ENCODE measurements at regions not wholly inside any gene's neighbourhood (a gene's known extent, or its start where the extent isn't known, plus 50 kb on each side); places are given as distances from the start of the nearest gene placed in this dataset.

DNA sequence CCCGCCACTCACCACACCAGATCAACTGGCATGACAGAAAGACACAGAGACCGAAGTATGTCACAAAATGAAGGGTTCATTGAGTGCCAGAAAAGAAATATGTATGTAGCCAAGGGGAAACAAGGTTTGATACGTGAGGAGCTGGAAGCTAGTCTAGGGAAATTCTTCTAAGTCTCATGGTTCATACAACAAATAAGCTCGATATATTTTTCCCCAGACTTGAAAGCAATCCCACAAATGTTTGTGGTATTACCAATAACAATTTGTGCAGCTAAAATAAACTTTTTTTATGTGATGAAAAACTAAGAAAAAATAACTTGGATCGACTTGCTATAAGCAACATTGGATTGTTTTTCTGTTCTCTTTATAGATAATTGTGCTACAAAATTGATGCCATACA, 777.0 kb downstream of the TSN start:
- TF ChIP-seq, protein P1, sequence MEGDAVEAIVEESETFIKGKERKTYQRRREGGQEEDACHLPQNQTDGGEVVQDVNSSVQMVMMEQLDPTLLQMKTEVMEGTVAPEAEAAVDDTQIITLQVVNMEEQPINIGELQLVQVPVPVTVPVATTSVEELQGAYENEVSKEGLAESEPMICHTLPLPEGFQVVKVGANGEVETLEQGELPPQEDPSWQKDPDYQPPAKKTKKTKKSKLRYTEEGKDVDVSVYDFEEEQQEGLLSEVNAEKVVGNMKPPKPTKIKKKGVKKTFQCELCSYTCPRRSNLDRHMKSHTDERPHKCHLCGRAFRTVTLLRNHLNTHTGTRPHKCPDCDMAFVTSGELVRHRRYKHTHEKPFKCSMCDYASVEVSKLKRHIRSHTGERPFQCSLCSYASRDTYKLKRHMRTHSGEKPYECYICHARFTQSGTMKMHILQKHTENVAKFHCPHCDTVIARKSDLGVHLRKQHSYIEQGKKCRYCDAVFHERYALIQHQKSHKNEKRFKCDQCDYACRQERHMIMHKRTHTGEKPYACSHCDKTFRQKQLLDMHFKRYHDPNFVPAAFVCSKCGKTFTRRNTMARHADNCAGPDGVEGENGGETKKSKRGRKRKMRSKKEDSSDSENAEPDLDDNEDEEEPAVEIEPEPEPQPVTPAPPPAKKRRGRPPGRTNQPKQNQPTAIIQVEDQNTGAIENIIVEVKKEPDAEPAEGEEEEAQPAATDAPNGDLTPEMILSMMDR (IDR thresholded peaks at IDR 0.05), result no peak
- no peak for TF ChIP-seq POLR2A (IDR thresholded peaks at IDR 0.05)

Measured in esophagus squamous epithelium (tissue), 4 donors.